ENCODE measurements at regions not wholly inside any gene's neighbourhood (a gene's known extent, or its start where the extent isn't known, plus 50 kb on each side); places are given as distances from the start of the nearest gene placed in this dataset.
"Not testable (repeated sequence)": the region's sequence is repeated elsewhere in the genome, so short reads cannot be mapped to it uniquely, and the experiment has no call there.

GRCh38 chr6:119440953-119441352, 91.4 kb upstream of the MAN1A1 start:
- in situ Hi-C loops (cut with HindIII; ENCODE audit: low sequenced_read_pairs) = no loop called here
- no peak for TF ChIP-seq CTCF (IDR thresholded peaks at IDR 0.05; ENCODE audit: low read depth, low read length, missing control alignments)
- DNase-seq (ENCODE audit: low read depth) = no peak
- no peak overlapping the region for H3K4me3 ChIP-seq (ENCODE audit: low read depth, low read length)

DNA sequence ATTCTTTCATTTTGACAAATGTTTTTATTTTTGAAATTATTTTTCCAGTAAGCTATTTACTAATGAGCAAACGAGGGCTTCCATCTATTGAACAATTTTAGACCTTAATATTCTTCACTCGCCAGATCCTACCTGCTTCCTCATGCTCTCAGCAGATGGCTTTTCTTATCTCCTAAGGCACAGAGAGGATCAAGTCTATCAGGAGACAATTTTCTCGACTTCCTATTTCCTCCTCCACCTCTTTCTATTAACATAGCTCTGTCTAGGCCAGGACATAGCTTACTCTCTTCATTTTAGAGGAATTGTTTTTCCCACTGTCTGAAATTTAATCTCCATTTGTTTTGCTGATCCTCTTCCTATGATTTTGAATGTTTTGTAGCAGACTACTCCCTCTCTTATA, 87.0 kb upstream of the MAN1A1 start:
- H3K4me3 ChIP-seq (ENCODE audit: low read depth, low read length) = no peak overlapping the region
- in situ Hi-C loops (cut with HindIII; ENCODE audit: low sequenced_read_pairs) = no loop called here
- no peak for TF ChIP-seq CTCF (IDR thresholded peaks at IDR 0.05; ENCODE audit: low read depth, low read length, missing control alignments)
- DNase-seq (ENCODE audit: low read depth) = no peak

GRCh38 chr6:119431799-119432198, 82.2 kb upstream of the MAN1A1 start:
- no peak overlapping the region for H3K4me3 ChIP-seq (ENCODE audit: low read depth, low read length)
- DNase-seq (ENCODE audit: low read depth) = no peak
- in situ Hi-C loops (cut with HindIII; ENCODE audit: low sequenced_read_pairs) = no loop called here
- no peak for TF ChIP-seq CTCF (IDR thresholded peaks at IDR 0.05; ENCODE audit: low read depth, low read length, missing control alignments)

- no peak overlapping the region for H3K4me3 ChIP-seq (ENCODE audit: low read depth, low read length)
- no peak for DNase-seq (ENCODE audit: low read depth)
- TF ChIP-seq CTCF (IDR thresholded peaks at IDR 0.05; ENCODE audit: low read depth, low read length, missing control alignments) = no peak
- in situ Hi-C loops (cut with HindIII; ENCODE audit: low sequenced_read_pairs) = no loop called here
Measured at GRCh38 chr6:119430805-119431204, 81.2 kb upstream of the MAN1A1 start.

DNA sequence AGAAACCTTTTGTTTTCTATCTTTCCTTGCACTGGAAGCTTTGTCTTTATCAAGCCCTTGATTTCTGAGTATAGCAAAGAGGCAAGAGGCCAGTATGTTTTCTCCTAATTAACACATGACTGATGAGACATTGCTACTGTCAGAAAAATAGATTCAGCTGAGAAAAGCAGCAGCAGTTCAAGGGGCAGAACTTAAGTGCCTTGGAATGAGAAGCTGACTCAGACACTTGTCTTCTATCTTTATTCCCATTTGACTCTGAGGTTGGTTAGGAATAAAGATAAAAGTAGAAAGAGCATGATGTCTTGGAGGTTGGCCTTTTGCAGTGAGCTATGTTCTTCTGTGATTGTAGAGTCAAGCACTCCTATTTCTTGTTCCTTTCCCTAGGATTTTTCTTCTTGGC, 79.1 kb upstream of the MAN1A1 start:
- TF ChIP-seq CTCF (IDR thresholded peaks at IDR 0.05; ENCODE audit: low read depth, low read length, missing control alignments) = no peak
- no peak overlapping the region for H3K4me3 ChIP-seq (ENCODE audit: low read depth, low read length)
- DNase-seq (ENCODE audit: low read depth) = no peak
- in situ Hi-C loops (cut with HindIII; ENCODE audit: low sequenced_read_pairs) = no loop called here

- TF ChIP-seq CTCF (IDR thresholded peaks at IDR 0.05; ENCODE audit: low read depth, low read length, missing control alignments) = no peak
- in situ Hi-C loops (cut with HindIII; ENCODE audit: low sequenced_read_pairs) = no loop called here
- no peak for DNase-seq (ENCODE audit: low read depth)
- H3K4me3 ChIP-seq (ENCODE audit: low read depth, low read length) = no peak overlapping the region
Measured at GRCh38 chr6:119426619-119427018, 77.1 kb upstream of the MAN1A1 start.

DNA sequence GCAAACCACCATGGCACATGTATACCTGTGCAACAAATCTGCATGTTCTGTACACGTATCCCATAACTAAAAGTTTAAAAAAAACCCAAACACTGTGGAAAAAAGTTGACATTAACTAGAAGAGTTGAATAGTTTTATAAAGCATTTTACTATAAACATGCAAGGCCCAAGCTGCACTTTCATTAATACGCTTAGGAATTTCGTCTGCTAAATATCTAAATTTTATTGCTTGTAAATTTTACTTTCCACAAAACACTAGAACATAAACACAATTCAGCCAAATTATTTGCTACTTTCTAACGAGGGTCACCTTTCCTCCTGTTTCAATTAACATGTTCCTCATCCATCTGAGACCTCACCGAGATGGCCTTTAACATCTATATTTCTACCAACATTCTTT, 74.4 kb upstream of the MAN1A1 start:
- H3K4me3 ChIP-seq (ENCODE audit: low read depth, low read length) = no peak overlapping the region
- in situ Hi-C loops (cut with HindIII; ENCODE audit: low sequenced_read_pairs) = no loop called here
- TF ChIP-seq CTCF (IDR thresholded peaks at IDR 0.05; ENCODE audit: low read depth, low read length, missing control alignments) = no peak
- no peak for DNase-seq (ENCODE audit: low read depth)

DNA sequence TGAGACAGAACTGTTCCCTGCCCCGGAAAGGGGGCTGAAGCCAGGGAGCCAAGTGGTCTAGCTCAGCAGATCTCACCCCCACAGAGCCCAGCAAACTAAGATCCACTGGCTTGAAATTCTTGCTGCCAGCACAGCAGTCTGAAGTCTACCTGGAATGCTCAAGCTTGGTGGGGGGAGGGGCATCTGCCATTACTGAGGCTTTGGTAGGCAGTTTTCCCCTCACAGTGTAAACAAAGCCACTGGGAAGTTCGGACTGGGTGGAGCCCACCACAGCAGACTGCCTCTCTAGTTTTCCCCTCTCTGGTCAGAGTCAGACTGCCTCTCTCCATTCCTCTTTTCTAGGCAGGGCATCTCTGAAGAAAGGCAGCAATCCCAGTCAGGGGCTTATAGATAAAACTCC, 68.5 kb upstream of the MAN1A1 start:
- H3K4me3 ChIP-seq (ENCODE audit: low read depth, low read length); in situ Hi-C loops (cut with HindIII; ENCODE audit: low sequenced_read_pairs); DNase-seq (ENCODE audit: low read depth): not testable (repeated sequence)
